GM12878 (cell line): ENCODE measurements at regions not wholly inside any gene's neighbourhood (a gene's known extent, or its start where the extent isn't known, plus 50 kb on each side); places are given as distances from the start of the nearest gene placed in this dataset.

Experiments used
- MXI1 ChIP-seq: fragments of 150-350 bp; IDR thresholded peaks from 2 replicates; pipeline ENCODE4 v1.6.1; 2011; ENCODE audit warnings: low read depth, mild to moderate bottlenecking, inconsistent platforms, low read length, improper control_type of control experiment
- NR2C2 ChIP-seq: IDR thresholded peaks from 2 replicates; pipeline ENCODE4 v1.6.1; 2011; ENCODE audit warnings: borderline replicate concordance, low read depth; ENCODE audit not compliant: control insufficient read depth, insufficient read length
- POLR2A ChIP-seq: IDR thresholded peaks from 2 replicates; pipeline ENCODE4 v1.6.1; 2011; ENCODE audit warnings: low read depth, mild to moderate bottlenecking, low read length

DNA sequence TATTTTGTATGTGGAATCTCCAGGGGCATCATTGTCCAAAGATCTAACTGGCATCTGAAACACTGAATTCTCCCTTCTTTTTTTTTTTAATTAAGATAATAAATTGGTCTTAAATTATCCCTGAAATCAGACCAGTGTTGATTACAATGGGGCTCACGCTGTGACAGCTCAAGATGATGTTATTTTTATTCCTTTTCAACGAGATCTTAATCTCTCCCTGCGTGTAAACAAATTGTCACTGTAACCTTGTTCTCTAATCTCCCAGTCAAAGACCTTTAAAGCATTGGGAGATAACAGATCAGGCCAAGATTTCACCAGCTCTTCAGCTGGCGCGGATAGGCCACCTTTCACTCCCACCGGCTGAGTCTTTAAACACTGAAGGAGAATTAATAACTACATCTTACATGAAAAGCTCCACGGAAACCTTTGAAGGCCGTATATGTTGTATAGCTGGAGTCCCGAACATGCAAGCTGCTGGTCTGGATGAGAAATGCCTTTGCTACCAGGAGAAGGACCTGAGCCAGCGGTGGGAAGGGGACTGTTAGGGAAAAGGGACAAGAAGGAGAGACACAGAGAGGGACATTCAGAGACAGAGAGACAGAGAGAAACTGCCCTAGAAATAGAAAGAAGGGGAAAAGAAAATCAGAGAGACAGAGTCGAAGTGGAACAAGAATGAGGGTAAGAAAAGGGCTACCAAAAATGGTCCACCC lies 418.8 kb upstream of the NR2F2 start:
- TF ChIP-seq POLR2A: no peak
- TF ChIP-seq NR2C2: no peak
- TF ChIP-seq MXI1: no peak
